ENCODE measurements at regions not wholly inside any gene's neighbourhood (a gene's known extent, or its start where the extent isn't known, plus 50 kb on each side); places are given as distances from the start of the nearest gene placed in this dataset.

- ATAC-seq (ENCODE audit: low FRiP score): no peak
- no peak for TF ChIP-seq CTCF (IDR thresholded peaks at IDR 0.05)
- DNase-seq (ENCODE audit: low spot score): no peak
Observed at GRCh38 chr19:29297381-29297780, 84.4 kb upstream of the UQCRFS1 start.

DNA sequence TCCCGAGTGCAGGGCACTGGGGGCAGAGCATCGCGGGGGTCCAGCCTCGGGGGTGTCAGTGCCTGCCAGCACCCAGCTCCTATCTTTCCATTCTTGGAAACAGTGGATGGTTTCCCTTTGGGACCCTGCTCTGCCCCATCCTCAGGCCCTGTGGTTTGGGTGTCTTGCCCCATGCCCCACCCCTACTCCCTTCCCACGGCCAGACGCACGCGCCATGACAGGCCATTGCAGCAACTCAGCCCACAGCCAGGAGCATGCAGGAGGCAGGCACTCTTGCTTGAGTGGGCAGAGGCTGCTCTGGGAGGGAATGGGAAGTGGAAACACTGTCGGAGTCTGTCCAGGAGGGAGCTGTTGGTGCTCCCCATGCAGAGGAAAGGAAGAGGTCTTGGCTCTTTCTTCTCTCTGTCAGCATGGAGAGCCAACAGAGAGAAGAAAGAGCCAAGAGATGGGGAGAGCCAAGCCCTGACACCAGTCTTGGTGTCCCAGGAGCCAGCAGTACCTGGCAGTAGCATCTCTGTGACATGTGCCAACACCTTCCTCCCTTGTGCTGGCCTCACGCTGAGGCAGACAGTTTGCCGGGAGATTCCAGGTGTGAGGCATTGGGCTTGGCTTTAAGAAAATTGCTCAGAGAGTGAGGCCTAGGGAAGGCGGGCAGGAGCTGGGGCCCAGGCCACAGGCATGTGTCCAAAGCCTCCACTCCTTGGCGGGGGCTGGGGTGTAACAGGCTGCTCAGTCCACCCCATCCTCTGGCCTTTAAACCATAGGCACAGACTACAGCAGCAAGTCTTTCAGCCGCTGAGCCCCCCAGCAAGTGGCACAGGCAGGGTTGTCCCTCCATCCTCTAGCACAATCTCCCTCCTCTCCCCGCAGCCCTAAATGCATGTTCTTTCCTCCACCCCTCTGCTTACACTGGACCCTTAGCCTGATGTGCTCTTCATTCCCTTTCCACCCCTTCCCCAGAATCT is 86.7 kb upstream of the UQCRFS1 start:
- no peak for DNase-seq (ENCODE audit: low spot score)
- ATAC-seq (ENCODE audit: low FRiP score): no peak
- TF ChIP-seq CTCF (IDR thresholded peaks at IDR 0.05): no peak

GRCh38 chr19:29302002-29302928 is 89.3 kb upstream of the UQCRFS1 start:
- DNase-seq (ENCODE audit: low spot score): no peak
- no peak for ATAC-seq (ENCODE audit: low FRiP score)
- TF ChIP-seq CTCF (IDR thresholded peaks at IDR 0.05): no peak

GRCh38 chr19:29303069-29303718 is 90.2 kb upstream of the UQCRFS1 start:
- no peak for TF ChIP-seq CTCF (IDR thresholded peaks at IDR 0.05)
- no peak for ATAC-seq (ENCODE audit: low FRiP score)
- no peak for DNase-seq (ENCODE audit: low spot score)

- no peak for DNase-seq (ENCODE audit: low spot score)
- no peak for TF ChIP-seq CTCF (IDR thresholded peaks at IDR 0.05)
Observed at GRCh38 chr19:29303719-29304090, 90.8 kb upstream of the UQCRFS1 start.

DNA sequence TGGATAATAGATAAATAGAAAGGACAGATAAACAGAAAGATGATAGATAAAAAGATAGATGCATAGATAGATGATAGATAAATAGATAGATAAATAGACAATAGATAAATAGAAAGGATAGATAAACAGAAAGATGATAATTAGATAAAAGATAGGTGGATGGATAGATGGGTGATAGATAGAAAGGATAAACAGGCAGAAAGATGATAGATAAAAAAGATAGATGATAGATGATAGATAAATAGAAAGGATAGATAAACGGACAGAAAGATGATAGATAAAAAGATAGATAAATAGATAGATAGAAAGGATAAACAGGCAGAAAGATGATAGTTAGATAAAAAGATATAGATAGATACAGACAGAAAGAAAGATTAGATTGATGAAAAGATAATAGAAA is 92.3 kb upstream of the UQCRFS1 start:
- TF ChIP-seq CTCF (IDR thresholded peaks at IDR 0.05): no peak
- ATAC-seq (ENCODE audit: low FRiP score) (no peak), DNase-seq (ENCODE audit: low spot score) (no peak)

More at GRCh38 chr19:29303719-29304090, 90.8 kb upstream of the UQCRFS1 start:
- no peak for ATAC-seq (ENCODE audit: low FRiP score)

Measured in omental fat pad (tissue), 3 donors.